Right lobe of liver (tissue), 4 donors: ENCODE measurements at regions not wholly inside any gene's neighbourhood (a gene's known extent, or its start where the extent isn't known, plus 50 kb on each side); places are given as distances from the start of the nearest gene placed in this dataset.

Experiments used
- POLR2A ChIP-seq: fragments of 450-650 bp; IDR thresholded peaks from one replicate; pipeline ENCODE4 v1.6.1; 2017; ENCODE audit warnings: antibody characterized with exemption, mild to moderate bottlenecking
- TF ChIP-seq, protein P1 (sequence below), 4 donors: fragments of 200-600 bp in 3 of 4; fragments of 450-650 bp in 1 of 4; IDR thresholded peaks; one replicate each; pipeline versions ENCODE4 v1.5.1 to v1.8.0; 2016 to 2022; ENCODE audit warnings: antibody characterized with exemption in 4 of 4, mild to moderate bottlenecking in 2 of 4
- donor health status: DM: no; HTN: no; CAD: no.
- donor health status: DM: no; HTN: no; CAD: no.
- donor health status: DM: no; HTN: yes; CAD: no.

GRCh38 chr20:40082436-40082835 lies 606.6 kb downstream of the MAFB start:
- TF ChIP-seq, protein P1, sequence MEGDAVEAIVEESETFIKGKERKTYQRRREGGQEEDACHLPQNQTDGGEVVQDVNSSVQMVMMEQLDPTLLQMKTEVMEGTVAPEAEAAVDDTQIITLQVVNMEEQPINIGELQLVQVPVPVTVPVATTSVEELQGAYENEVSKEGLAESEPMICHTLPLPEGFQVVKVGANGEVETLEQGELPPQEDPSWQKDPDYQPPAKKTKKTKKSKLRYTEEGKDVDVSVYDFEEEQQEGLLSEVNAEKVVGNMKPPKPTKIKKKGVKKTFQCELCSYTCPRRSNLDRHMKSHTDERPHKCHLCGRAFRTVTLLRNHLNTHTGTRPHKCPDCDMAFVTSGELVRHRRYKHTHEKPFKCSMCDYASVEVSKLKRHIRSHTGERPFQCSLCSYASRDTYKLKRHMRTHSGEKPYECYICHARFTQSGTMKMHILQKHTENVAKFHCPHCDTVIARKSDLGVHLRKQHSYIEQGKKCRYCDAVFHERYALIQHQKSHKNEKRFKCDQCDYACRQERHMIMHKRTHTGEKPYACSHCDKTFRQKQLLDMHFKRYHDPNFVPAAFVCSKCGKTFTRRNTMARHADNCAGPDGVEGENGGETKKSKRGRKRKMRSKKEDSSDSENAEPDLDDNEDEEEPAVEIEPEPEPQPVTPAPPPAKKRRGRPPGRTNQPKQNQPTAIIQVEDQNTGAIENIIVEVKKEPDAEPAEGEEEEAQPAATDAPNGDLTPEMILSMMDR (IDR thresholded peaks at IDR 0.05) = no peak
- TF ChIP-seq POLR2A = no peak
